OCI-LY7 (cell line): ENCODE measurements at regions not wholly inside any gene's neighbourhood (a gene's known extent, or its start where the extent isn't known, plus 50 kb on each side); places are given as distances from the start of the nearest gene placed in this dataset.

Source experiments
- BruUV-seq: library from RNA; stranded (reverse); fragments of 400-500 nt; replicated peaks from 2 replicates; lab custom pipeline; 2021; lab: Mats Ljungman, UMichigan
- CTCF ChIA-PET: fragments of 300-600 bp; sonication (Branson Sonifier 250); formaldehyde crosslinking; loops from one replicate; lab custom pipeline; 2022; ENCODE audit warnings: antibody characterized with exemption; ENCODE audit not compliant: unreplicated experiment; lab: Charles Lee
- POLR2A ChIA-PET: fragments of 300-600 bp; sonication (Branson Sonifier 250); formaldehyde crosslinking; loops from one replicate; lab custom pipeline; 2022; ENCODE audit warnings: antibody characterized with exemption; lab: Charles Lee
- DNase-seq: peaks from one replicate; pipeline ENCODE4 v3.0.0-alpha.2; 2015; ENCODE audit warnings: low spot score
- H2AFZ ChIP-seq: fragments of 200-600 bp; sonication (generic), shearing (Covaris generic); 2 replicates; pipeline ENCODE4 v1.6.1; 2014; ENCODE audit warnings: mild to moderate bottlenecking, antibody characterized with exemption, low read length, moderate library complexity
- H3K27ac ChIP-seq: fragments of 200-600 bp; sonication (generic); 2 replicates; pipeline ENCODE4 v1.5.1; 2014; ENCODE audit warnings: mixed run types, low read depth, mild to moderate bottlenecking, moderate library complexity, low read length, inconsistent platforms; ENCODE audit not compliant: poor library complexity, severe bottlenecking
- H3K36me3 ChIP-seq: fragments of 200-600 bp; sonication (generic); 2 replicates; pipeline ENCODE4 v1.6.1; 2014; ENCODE audit warnings: mild to moderate bottlenecking, antibody characterized with exemption, low read length, moderate library complexity, mixed read lengths; ENCODE audit not compliant: insufficient read depth
- H3K4me1 ChIP-seq: fragments of 200-600 bp; sonication (generic); 2 replicates; pipeline ENCODE4 v1.5.1; 2014; ENCODE audit warnings: mild to moderate bottlenecking, low read length; ENCODE audit not compliant: insufficient read depth, poor library complexity, severe bottlenecking
- H3K4me2 ChIP-seq: fragments of 200-600 bp; sonication (generic); 2 replicates; pipeline ENCODE4 v1.6.1; 2014; ENCODE audit warnings: mild to moderate bottlenecking, low read length
- H3K4me3 ChIP-seq: fragments of 200-600 bp; sonication (generic); 2 replicates; pipeline ENCODE4 v1.5.1; 2014; ENCODE audit warnings: mild to moderate bottlenecking, low read depth, low read length; ENCODE audit not compliant: poor library complexity, severe bottlenecking
- H3K79me2 ChIP-seq: fragments of 200-600 bp; sonication (generic); 2 replicates; pipeline ENCODE4 v1.6.1; 2016; ENCODE audit warnings: low read depth, mild to moderate bottlenecking, low read length, moderate library complexity, mixed read lengths; ENCODE audit not compliant: insufficient read depth
- H3K9me2 ChIP-seq: fragments of 200-600 bp; sonication (generic); 2 replicates; pipeline ENCODE4 v1.6.1; 2016; ENCODE audit warnings: mild to moderate bottlenecking, low read length, mixed read lengths; ENCODE audit not compliant: insufficient read depth
- H3K9me3 ChIP-seq: fragments of 200-600 bp; sonication (generic); 2 replicates; pipeline ENCODE4 v1.6.1; 2014; ENCODE audit warnings: mild to moderate bottlenecking, mixed run types, low read length, mixed read lengths
- H4K20me1 ChIP-seq: fragments of 200-600 bp; sonication (generic); 2 replicates; pipeline ENCODE4 v1.6.1; 2014; ENCODE audit warnings: mild to moderate bottlenecking, antibody characterized with exemption, low read length, moderate library complexity, mixed read lengths; ENCODE audit not compliant: insufficient read depth
- EZH2phosphoT487 ChIP-seq: fragments of 200-600 bp; sonication (generic); IDR thresholded peaks from 2 replicates; pipeline ENCODE4 v1.6.1; 2018; ENCODE audit warnings: low read depth, borderline replicate concordance, mild to moderate bottlenecking, mixed run types, antibody characterized with exemption, low read length, moderate library complexity, mixed read lengths
- intact Hi-C: fragments of 100-400 bp; cut with micrococcal nuclease; formaldehyde crosslinking; loops from one replicate; pipeline ENCODE4 v1.10.0; 2022; ENCODE audit not compliant: unreplicated experiment
- TF ChIP-seq, protein P1 (sequence below): fragments of 200-600 bp; sonication (generic); conservative IDR thresholded peaks from 2 replicates; pipeline ENCODE4 v1.5.1; 2014; ENCODE audit warnings: mild to moderate bottlenecking, antibody characterized with exemption, low read length, moderate library complexity, mixed read lengths

DNA sequence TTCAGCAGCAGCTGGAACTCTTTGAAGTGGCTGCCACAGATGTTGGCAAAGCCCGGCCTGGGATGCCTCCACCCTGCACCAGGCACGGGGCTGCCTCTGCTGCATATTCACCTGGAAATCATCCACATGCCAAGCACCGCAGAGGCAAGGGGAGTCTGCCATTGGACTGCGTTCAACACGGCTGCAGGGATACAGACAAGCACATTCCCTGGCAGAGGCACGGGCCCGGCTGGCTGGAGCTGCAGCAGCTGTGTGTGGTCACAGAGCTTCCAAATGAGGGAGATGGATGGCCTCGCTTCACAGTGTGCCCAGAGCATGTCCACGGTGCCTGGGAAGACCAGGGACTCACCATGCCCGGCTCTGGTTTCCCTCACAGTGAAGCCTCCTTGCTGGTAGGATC, 1378.9 kb downstream of the TBC1D22A start:
- Histone ChIP-seq H4K20me1 (no peaks in the 10 kb centered on the region), H3K79me2 (no peaks in the 10 kb centered on the region), H3K9me3 (no peaks in the 10 kb centered on the region), H3K4me1 (no peaks in the 10 kb centered on the region), H3K9me2 (no peaks in the 10 kb centered on the region), H3K4me3 (no peak overlapping the region), H3K4me2 (no peak overlapping the region), H3K36me3 (no peaks in the 10 kb centered on the region), H2AFZ (no peak overlapping the region), H3K27ac (no peak overlapping the region)
- ChIA-PET POLR2A (no interaction called here), CTCF (no interaction called here)
- no peak for DNase-seq
- BruUV-seq = no TSS peak
- intact Hi-C loops = no loop called here
- TF ChIP-seq, protein P1, sequence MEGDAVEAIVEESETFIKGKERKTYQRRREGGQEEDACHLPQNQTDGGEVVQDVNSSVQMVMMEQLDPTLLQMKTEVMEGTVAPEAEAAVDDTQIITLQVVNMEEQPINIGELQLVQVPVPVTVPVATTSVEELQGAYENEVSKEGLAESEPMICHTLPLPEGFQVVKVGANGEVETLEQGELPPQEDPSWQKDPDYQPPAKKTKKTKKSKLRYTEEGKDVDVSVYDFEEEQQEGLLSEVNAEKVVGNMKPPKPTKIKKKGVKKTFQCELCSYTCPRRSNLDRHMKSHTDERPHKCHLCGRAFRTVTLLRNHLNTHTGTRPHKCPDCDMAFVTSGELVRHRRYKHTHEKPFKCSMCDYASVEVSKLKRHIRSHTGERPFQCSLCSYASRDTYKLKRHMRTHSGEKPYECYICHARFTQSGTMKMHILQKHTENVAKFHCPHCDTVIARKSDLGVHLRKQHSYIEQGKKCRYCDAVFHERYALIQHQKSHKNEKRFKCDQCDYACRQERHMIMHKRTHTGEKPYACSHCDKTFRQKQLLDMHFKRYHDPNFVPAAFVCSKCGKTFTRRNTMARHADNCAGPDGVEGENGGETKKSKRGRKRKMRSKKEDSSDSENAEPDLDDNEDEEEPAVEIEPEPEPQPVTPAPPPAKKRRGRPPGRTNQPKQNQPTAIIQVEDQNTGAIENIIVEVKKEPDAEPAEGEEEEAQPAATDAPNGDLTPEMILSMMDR = no peak
- no peak for TF ChIP-seq EZH2phosphoT487

DNA sequence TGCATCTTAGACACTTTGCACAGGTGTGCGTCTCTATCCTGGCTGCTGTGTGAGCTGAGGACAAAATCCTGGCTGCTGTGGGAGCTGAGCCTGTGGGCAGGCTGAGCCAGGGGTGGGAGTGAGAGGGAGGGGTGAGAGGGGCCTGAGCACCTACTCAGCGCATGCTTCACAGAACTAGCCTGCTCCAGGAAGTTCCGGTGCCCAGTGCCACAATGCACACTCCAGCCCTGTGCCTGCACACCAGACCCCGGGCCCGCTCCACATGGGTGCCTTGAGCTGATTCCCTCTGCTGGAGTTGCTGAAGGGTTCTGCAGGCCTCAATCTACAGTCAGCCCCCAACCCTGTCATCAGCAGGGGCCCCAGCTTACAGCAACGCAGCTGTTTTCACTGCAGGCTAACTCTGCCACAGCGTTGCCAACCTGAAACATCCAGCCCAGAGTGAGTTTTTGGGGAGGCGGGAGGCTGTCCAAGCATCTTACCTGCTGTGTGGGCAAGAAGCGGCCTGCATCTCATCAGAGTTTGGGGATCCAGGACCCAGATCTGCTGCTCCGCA, 1377.9 kb downstream of the TBC1D22A start:
- no peaks in the 10 kb centered on the region for H3K36me3 ChIP-seq
- H2AFZ ChIP-seq = no peak overlapping the region
- POLR2A ChIA-PET = no interaction called here
- H3K4me1 ChIP-seq = no peaks in the 10 kb centered on the region
- no peaks in the 10 kb centered on the region for H3K79me2 ChIP-seq
- CTCF ChIA-PET = no interaction called here
- no peak overlapping the region for H3K4me2 ChIP-seq
- H3K9me2 ChIP-seq = no peaks in the 10 kb centered on the region
- H3K27ac ChIP-seq = no peak overlapping the region
- TF ChIP-seq, protein P1 = no peak
- TF ChIP-seq EZH2phosphoT487 = no peak
- no peak overlapping the region for H3K4me3 ChIP-seq
- no peak for DNase-seq
- H3K9me3 ChIP-seq = no peaks in the 10 kb centered on the region
- intact Hi-C loops = no loop called here
- no peaks in the 10 kb centered on the region for H4K20me1 ChIP-seq
- BruUV-seq = no TSS peak

DNA sequence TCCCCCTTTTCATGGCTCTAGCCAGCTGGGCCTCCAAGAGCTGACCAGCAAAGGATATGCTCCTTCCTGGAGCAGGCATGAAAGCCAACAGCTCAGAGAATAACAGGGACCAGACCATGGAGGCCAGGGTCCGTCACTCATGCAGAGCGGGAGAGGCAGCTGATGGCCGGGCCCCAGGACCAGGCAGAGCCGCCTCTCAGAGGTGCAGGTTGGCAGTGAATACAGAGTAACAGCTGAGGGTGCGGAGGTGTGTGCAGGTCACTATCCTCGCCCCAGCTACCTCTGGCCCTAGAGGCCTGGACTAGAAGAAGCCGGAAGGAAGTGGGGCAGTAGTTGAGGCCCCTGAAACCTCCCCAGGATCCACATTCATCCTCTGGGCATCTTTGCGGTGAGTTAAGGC, 1377.3 kb downstream of the TBC1D22A start:
- no peaks in the 10 kb centered on the region for H3K9me2 ChIP-seq
- H3K79me2 ChIP-seq = no peaks in the 10 kb centered on the region
- H3K9me3 ChIP-seq = no peaks in the 10 kb centered on the region
- ChIA-PET CTCF (no interaction called here), POLR2A (no interaction called here)
- H3K4me3 ChIP-seq = no peak overlapping the region
- no peaks in the 10 kb centered on the region for H3K4me1 ChIP-seq
- no TSS peak for BruUV-seq
- H4K20me1 ChIP-seq = no peaks in the 10 kb centered on the region
- DNase-seq = no peak
- H3K36me3 ChIP-seq = no peaks in the 10 kb centered on the region
- TF ChIP-seq EZH2phosphoT487 = no peak
- TF ChIP-seq, protein P1 = no peak
- no peak overlapping the region for H3K27ac ChIP-seq
- H3K4me2 ChIP-seq = no peak overlapping the region
- no peak overlapping the region for H2AFZ ChIP-seq
- intact Hi-C loops = no loop called here
